GM23248 (cell line): ENCODE measurements at regions not wholly inside any gene's neighbourhood (a gene's known extent, or its start where the extent isn't known, plus 50 kb on each side); places are given as distances from the start of the nearest gene placed in this dataset.

Experiments used
- DNase-seq: peaks from one replicate; pipeline ENCODE4 v3.0.0-alpha.2; 2015
- H2AFZ ChIP-seq: fragments of 200-600 bp; sonication (generic); 2 replicates; pipeline ENCODE4 v1.6.1; 2016; ENCODE audit warnings: antibody characterized with exemption
- H3F3A ChIP-seq: fragments of 200-600 bp; sonication (generic); 2 replicates; pipeline ENCODE4 v1.6.1; 2016; ENCODE audit warnings: mild to moderate bottlenecking, antibody characterized with exemption, mixed run types; ENCODE audit not compliant: insufficient read depth
- H3K27ac ChIP-seq: fragments of 200-600 bp; sonication (generic); 2 replicates; pipeline ENCODE4 v1.5.1; 2016; ENCODE audit warnings: mild to moderate bottlenecking
- H3K27me3 ChIP-seq: fragments of 200-600 bp; sonication (generic); replicated peaks from 2 replicates; pipeline ENCODE4 v1.6.1; 2016; ENCODE audit warnings: mild to moderate bottlenecking; ENCODE audit not compliant: insufficient read depth
- H3K36me3 ChIP-seq: fragments of 200-600 bp; sonication (generic); 2 replicates; pipeline ENCODE4 v1.6.1; 2016; ENCODE audit warnings: low read depth, mild to moderate bottlenecking
- H3K4me1 ChIP-seq: fragments of 200-600 bp; sonication (generic); 2 replicates; pipeline ENCODE4 v1.6.1; 2016; ENCODE audit warnings: mild to moderate bottlenecking; ENCODE audit not compliant: insufficient read depth
- H3K4me2 ChIP-seq: fragments of 200-600 bp; sonication (generic); one replicate; pipeline ENCODE4 v1.6.1; 2016; ENCODE audit warnings: mild to moderate bottlenecking; ENCODE audit not compliant: unreplicated experiment
- H3K4me3 ChIP-seq: fragments of 200-600 bp; sonication (generic); 2 replicates; pipeline ENCODE4 v1.5.1; 2016; ENCODE audit warnings: mild to moderate bottlenecking
- H3K79me2 ChIP-seq: fragments of 200-600 bp; sonication (generic); 2 replicates; pipeline ENCODE4 v1.6.1; 2016; ENCODE audit warnings: mild to moderate bottlenecking; ENCODE audit not compliant: insufficient read depth
- H3K9ac ChIP-seq: fragments of 200-600 bp; sonication (generic); 2 replicates; pipeline ENCODE4 v1.6.1; 2016; ENCODE audit warnings: mild to moderate bottlenecking
- H3K9me2 ChIP-seq: fragments of 200-600 bp; sonication (generic); 2 replicates; pipeline ENCODE4 v1.6.1; 2016; ENCODE audit warnings: mixed run types, mild to moderate bottlenecking, moderate library complexity; ENCODE audit not compliant: insufficient read depth
- H3K9me3 ChIP-seq: fragments of 200-600 bp; sonication (generic); one replicate; pipeline ENCODE4 v1.6.1; 2017; ENCODE audit warnings: low read depth
- H4K20me1 ChIP-seq: fragments of 200-600 bp; sonication (generic); 2 replicates; pipeline ENCODE4 v1.6.0; 2016; ENCODE audit not compliant: insufficient read depth
- EZH2 ChIP-seq: fragments of 200-600 bp; sonication (generic); IDR thresholded peaks from 2 replicates; pipeline ENCODE4 v1.6.1; 2018; ENCODE audit warnings: antibody characterized with exemption, mild to moderate bottlenecking; ENCODE audit not compliant: insufficient read depth, poor library complexity, severe bottlenecking
- EZH2phosphoT487 ChIP-seq: fragments of 200-600 bp; sonication (generic); IDR thresholded peaks from 2 replicates; pipeline ENCODE4 v1.6.1; 2018; ENCODE audit warnings: antibody characterized with exemption, moderate library complexity, mild to moderate bottlenecking, low read depth; ENCODE audit not compliant: insufficient read depth
- WGBS, 2 experiments: methylation state at CpG; one replicate each; pipeline ENCODE4 v1.1.6; 2015 to 2017; ENCODE audit warnings: low lambda C conversion rate in 2 of 2, low coverage in 1 of 2; ENCODE audit errors: missing lambda C conversion rate in 2 of 2; 5-methylcytosine and 5-hydroxymethylcytosine counted together
- in situ Hi-C: fragments of 300-500 bp; cut with MboI; formaldehyde crosslinking; loops from 2 replicates; pipeline ENCODE4 v1.15.0; 2020

- TF ChIP-seq EZH2phosphoT487 = no peak
- no peak for TF ChIP-seq EZH2
- H2AFZ ChIP-seq = no peak overlapping the region
- H3K9me3 ChIP-seq = no peaks in the 10 kb centered on the region
- H3K79me2 ChIP-seq = no peaks in the 10 kb centered on the region
- H3K4me3 ChIP-seq = no peak overlapping the region
- no peak for DNase-seq
- in situ Hi-C loops = no loop called here
- WGBS, 2 experiments = 97% methylated on average over 3 of the region's 3 CpGs
- no peak overlapping the region for H3K27ac ChIP-seq
- H3K9me2 ChIP-seq = no peaks in the 10 kb centered on the region
- H3K27me3 ChIP-seq = no peaks in the 10 kb centered on the region
- no peak overlapping the region for H3K9ac ChIP-seq
- H3K4me2 ChIP-seq = no peak overlapping the region
- no peaks in the 10 kb centered on the region for H4K20me1 ChIP-seq
- no peaks in the 10 kb centered on the region for H3K36me3 ChIP-seq
- peaks cover 33% of the 10 kb centered on the region for H3K4me1 ChIP-seq
- peaks cover 24% of the 10 kb centered on the region for H3F3A ChIP-seq
Observed at GRCh38 chr7:33760834-33761233, 144.5 kb upstream of the BMPER start.

GRCh38 chr7:33761449-33762080, 143.8 kb upstream of the BMPER start:
- H3K4me1 ChIP-seq = peaks cover 38% of the 10 kb centered on the region
- DNase-seq = no peak
- H3K79me2 ChIP-seq = no peaks in the 10 kb centered on the region
- no peaks in the 10 kb centered on the region for H3K9me2 ChIP-seq
- H3F3A ChIP-seq = peaks cover 28% of the 10 kb centered on the region
- H3K4me3 ChIP-seq = no peak overlapping the region
- in situ Hi-C loops = no loop called here
- H3K27ac ChIP-seq = no peak overlapping the region
- WGBS, 2 experiments = 95 to 97% methylated on average over 7 of the region's 7 CpGs
- H3K27me3 ChIP-seq = no peaks in the 10 kb centered on the region
- H3K9ac ChIP-seq = no peak overlapping the region
- H2AFZ ChIP-seq = no peak overlapping the region
- no peaks in the 10 kb centered on the region for H4K20me1 ChIP-seq
- H3K9me3 ChIP-seq = no peaks in the 10 kb centered on the region
- H3K36me3 ChIP-seq = no peaks in the 10 kb centered on the region
- no peak for TF ChIP-seq EZH2
- no peak for TF ChIP-seq EZH2phosphoT487
- no peak overlapping the region for H3K4me2 ChIP-seq

DNA sequence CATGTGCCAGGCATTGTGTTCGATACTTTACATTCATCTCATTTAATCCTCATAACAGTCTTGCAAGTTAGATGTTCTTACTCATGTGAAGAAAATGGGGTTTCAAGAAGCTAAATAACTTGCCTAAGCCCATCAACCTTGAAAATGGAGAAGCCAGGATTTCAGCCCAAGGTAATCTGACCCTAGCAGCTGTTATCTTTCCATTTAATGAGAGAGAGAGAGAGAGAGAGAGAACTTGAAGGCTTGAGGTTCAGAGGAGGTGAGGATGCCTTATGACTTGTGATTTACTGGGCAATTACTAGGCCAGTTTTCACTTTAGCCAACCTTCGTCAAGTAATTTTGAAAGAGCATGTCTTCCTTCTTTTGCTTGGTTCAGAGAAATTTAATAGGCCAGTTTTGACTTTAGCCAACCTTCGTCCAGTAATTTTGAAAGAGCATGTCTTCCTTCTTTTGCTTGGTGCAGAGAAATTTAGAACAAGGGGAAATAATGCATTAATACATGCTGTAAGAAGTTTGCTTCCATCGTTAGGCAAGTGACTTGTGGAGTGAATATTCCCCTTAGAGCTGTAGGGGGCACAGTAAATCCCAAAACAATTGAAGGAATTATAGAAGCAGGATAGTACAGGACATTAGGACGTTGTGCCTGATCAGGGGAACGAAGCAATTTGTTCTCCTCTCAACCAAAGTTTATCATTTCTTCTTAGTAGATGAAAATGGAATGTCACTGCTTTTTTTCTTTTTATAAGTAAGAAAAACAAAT, 143.0 kb upstream of the BMPER start:
- Histone ChIP-seq H3K9me3 (no peaks in the 10 kb centered on the region), H3K27me3 (no peaks in the 10 kb centered on the region), H3F3A (peaks cover 28% of the 10 kb centered on the region), H3K4me1 (peaks cover 32% of the 10 kb centered on the region), H3K4me2 (no peak overlapping the region), H3K36me3 (no peaks in the 10 kb centered on the region), H4K20me1 (no peaks in the 10 kb centered on the region), H3K27ac (no peak overlapping the region), H3K79me2 (no peaks in the 10 kb centered on the region), H3K9ac (no peak overlapping the region), H3K4me3 (no peak overlapping the region), H3K9me2 (no peaks in the 10 kb centered on the region), H2AFZ (no peak overlapping the region)
- TF ChIP-seq EZH2 (no peak), EZH2phosphoT487 (no peak)
- 87 to 89% methylated on average over 6 of the region's 6 CpGs for WGBS, 2 experiments
- DNase-seq = no peak
- in situ Hi-C loops = no loop called here

DNA sequence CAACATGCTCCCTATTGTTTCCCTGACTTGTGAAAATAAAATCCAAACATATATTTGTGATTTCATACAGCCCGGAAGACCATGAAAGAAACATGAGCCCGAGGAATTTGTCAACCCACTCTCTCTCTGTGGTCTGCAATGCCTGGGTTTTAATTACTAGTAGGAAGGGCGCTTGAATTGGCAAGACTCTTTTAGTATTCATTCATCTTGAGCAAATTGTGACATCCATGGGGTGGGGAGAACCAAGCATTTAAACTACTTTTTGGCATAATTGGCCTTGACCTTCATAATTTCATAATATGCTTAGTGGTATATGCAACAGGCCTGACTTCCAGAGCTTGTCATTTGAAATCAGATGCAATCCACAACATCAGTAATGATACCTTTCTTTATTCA, 142.4 kb upstream of the BMPER start:
- in situ Hi-C loops = no loop called here
- H3K4me3 ChIP-seq = no peak overlapping the region
- no peaks in the 10 kb centered on the region for H3K27me3 ChIP-seq
- no peak overlapping the region for H3K27ac ChIP-seq
- H3K4me2 ChIP-seq = no peak overlapping the region
- no peak for DNase-seq
- H3K4me1 ChIP-seq = peaks cover 26% of the 10 kb centered on the region
- no peak overlapping the region for H2AFZ ChIP-seq
- TF ChIP-seq EZH2 (no peak), EZH2phosphoT487 (no peak)
- no peaks in the 10 kb centered on the region for H3K9me3 ChIP-seq
- 78 to 84% methylated on average over 3 of the region's 3 CpGs for WGBS, 2 experiments
- H4K20me1 ChIP-seq = no peaks in the 10 kb centered on the region
- no peaks in the 10 kb centered on the region for H3K79me2 ChIP-seq
- H3K36me3 ChIP-seq = no peaks in the 10 kb centered on the region
- no peaks in the 10 kb centered on the region for H3K9me2 ChIP-seq
- H3F3A ChIP-seq = peaks cover 26% of the 10 kb centered on the region
- no peak overlapping the region for H3K9ac ChIP-seq
